ENCODE measurements at regions not wholly inside any gene's neighbourhood (a gene's known extent, or its start where the extent isn't known, plus 50 kb on each side); places are given as distances from the start of the nearest gene placed in this dataset.

GRCh38 chr20:60516442-60516841 is 558.2 kb downstream of the CDH26 start:
- no peak for DNase-seq
- no peaks in the 10 kb centered on the region for H3K36me3 ChIP-seq
- H3K4me3 ChIP-seq (ENCODE audit: low read depth, low read length) = no peak overlapping the region
- H3K27me3 ChIP-seq = no peaks in the 10 kb centered on the region
- no peaks in the 10 kb centered on the region for H3K4me1 ChIP-seq
- H3K9me3 ChIP-seq = no peaks in the 10 kb centered on the region
- TF ChIP-seq CTCF (IDR thresholded peaks at IDR 0.05; ENCODE audit: low read depth, low read length) = no peak

GRCh38 chr20:60518022-60518421 is 559.8 kb downstream of the CDH26 start:
- Histone ChIP-seq H3K27me3 (no peaks in the 10 kb centered on the region), H3K9me3 (no peaks in the 10 kb centered on the region), H3K4me3 (ENCODE audit: low read depth, low read length) (no peak overlapping the region), H3K36me3 (no peaks in the 10 kb centered on the region), H3K4me1 (no peaks in the 10 kb centered on the region)
- DNase-seq = no peak
- TF ChIP-seq CTCF (IDR thresholded peaks at IDR 0.05; ENCODE audit: low read depth, low read length) = no peak

GRCh38 chr20:60525397-60525796 is 567.2 kb downstream of the CDH26 start:
- TF ChIP-seq CTCF (IDR thresholded peaks at IDR 0.05; ENCODE audit: low read depth, low read length) = no peak
- Histone ChIP-seq H3K27me3 (no peaks in the 10 kb centered on the region), H3K4me1 (no peaks in the 10 kb centered on the region), H3K9me3 (no peaks in the 10 kb centered on the region), H3K4me3 (ENCODE audit: low read depth, low read length) (no peak overlapping the region), H3K36me3 (no peaks in the 10 kb centered on the region)
- DNase-seq = no peak

- no peaks in the 10 kb centered on the region for H3K36me3 ChIP-seq
- no peak overlapping the region for H3K4me3 ChIP-seq (ENCODE audit: low read depth, low read length)
- DNase-seq = no peak
- no peaks in the 10 kb centered on the region for H3K4me1 ChIP-seq
- no peak for TF ChIP-seq CTCF (IDR thresholded peaks at IDR 0.05; ENCODE audit: low read depth, low read length)
- no peaks in the 10 kb centered on the region for H3K27me3 ChIP-seq
- H3K9me3 ChIP-seq = no peaks in the 10 kb centered on the region; the same call in 1 of the 2 replicates
Measured at GRCh38 chr20:60527656-60528055, 569.4 kb downstream of the CDH26 start.

- DNase-seq = no peak
- TF ChIP-seq CTCF (IDR thresholded peaks at IDR 0.05; ENCODE audit: low read depth, low read length) = no peak
- H3K4me1 ChIP-seq = no peaks in the 10 kb centered on the region
- H3K4me3 ChIP-seq (ENCODE audit: low read depth, low read length) = no peak overlapping the region
- H3K36me3 ChIP-seq = no peaks in the 10 kb centered on the region
- no peaks in the 10 kb centered on the region for H3K27me3 ChIP-seq
- H3K9me3 ChIP-seq = no peaks in the 10 kb centered on the region; the same call in 1 of the 2 replicates
Measured at GRCh38 chr20:60528141-60528540, 569.9 kb downstream of the CDH26 start.

GRCh38 chr20:60529149-60529548 is 570.9 kb downstream of the CDH26 start:
- TF ChIP-seq CTCF (IDR thresholded peaks at IDR 0.05; ENCODE audit: low read depth, low read length) = no peak
- Histone ChIP-seq H3K27me3 (no peaks in the 10 kb centered on the region), H3K36me3 (no peaks in the 10 kb centered on the region), H3K4me1 (no peaks in the 10 kb centered on the region), H3K4me3 (ENCODE audit: low read depth, low read length) (no peak overlapping the region), H3K9me3 (no peaks in the 10 kb centered on the region; the same call in 1 of the 2 replicates)
- no peak for DNase-seq
